Neural progenitor cell (in vitro differentiated cells): ENCODE measurements at regions not wholly inside any gene's neighbourhood (a gene's known extent, or its start where the extent isn't known, plus 50 kb on each side); places are given as distances from the start of the nearest gene placed in this dataset.

Experiments
- CTCF ChIP-seq: fragments of 200-600 bp; sonication (generic); IDR thresholded peaks from 2 replicates; pipeline ENCODE4 v1.5.1; 2017; ENCODE audit warnings: antibody characterized with exemption, mild to moderate bottlenecking
- EZH2 ChIP-seq: fragments of 200-600 bp; sonication (generic); IDR thresholded peaks from 2 replicates; pipeline ENCODE4 v1.6.1; 2017; ENCODE audit warnings: antibody characterized with exemption, mild to moderate bottlenecking, moderate library complexity
- EZH2phosphoT487 ChIP-seq: fragments of 200-600 bp; sonication (generic); IDR thresholded peaks from 2 replicates; pipeline ENCODE4 v1.6.1; 2017; ENCODE audit warnings: antibody characterized with exemption

GRCh38 chr7:119982884-119983283, 290.1 kb upstream of the KCND2 start:
- TF ChIP-seq EZH2 (no peak), CTCF (no peak), EZH2phosphoT487 (no peak)
